HPDE6-E6E7 (cell line): ENCODE measurements at regions not wholly inside any gene's neighbourhood (a gene's known extent, or its start where the extent isn't known, plus 50 kb on each side); places are given as distances from the start of the nearest gene placed in this dataset.
"Not testable (repeated sequence)": the region's sequence is repeated elsewhere in the genome, so short reads cannot be mapped to it uniquely, and the experiment has no call there.

Experiments used
- DNase-seq: peaks from one replicate; pipeline ENCODE4 v3.0.0; 2011; ENCODE audit warnings: missing footprints; ENCODE audit errors: extremely low spot score

DNA sequence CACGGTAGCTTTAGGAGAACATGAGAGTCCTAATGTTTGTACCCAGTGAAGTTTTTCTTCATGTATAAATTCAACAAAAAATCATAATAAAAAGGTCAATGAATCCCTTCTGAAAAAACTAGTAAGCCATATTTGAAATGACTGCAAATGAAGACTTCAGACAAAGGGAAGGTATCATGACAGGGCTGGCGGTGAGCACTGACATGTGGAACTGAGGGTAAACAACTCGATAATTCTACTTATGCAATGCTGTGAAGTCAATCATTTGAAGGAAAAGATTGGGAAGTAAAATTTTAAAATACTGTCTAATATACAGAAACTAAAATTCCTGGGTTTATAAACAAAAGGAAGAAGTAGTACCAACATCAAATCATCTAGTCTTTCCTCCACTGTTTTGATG is 190.2 kb upstream of the COPS8 start:
- DNase-seq, result no peak

- no peak for DNase-seq
Observed at GRCh38 chr2:236896688-236897087, 189.0 kb upstream of the COPS8 start.

GRCh38 chr2:236899146-236899545 is 186.5 kb upstream of the COPS8 start:
- no peak for DNase-seq

- no peak for DNase-seq
Observed at GRCh38 chr2:236899950-236900640, 185.6 kb upstream of the COPS8 start.

- no peak for DNase-seq
Observed at GRCh38 chr2:236901956-236902355, 183.7 kb upstream of the COPS8 start.

DNA sequence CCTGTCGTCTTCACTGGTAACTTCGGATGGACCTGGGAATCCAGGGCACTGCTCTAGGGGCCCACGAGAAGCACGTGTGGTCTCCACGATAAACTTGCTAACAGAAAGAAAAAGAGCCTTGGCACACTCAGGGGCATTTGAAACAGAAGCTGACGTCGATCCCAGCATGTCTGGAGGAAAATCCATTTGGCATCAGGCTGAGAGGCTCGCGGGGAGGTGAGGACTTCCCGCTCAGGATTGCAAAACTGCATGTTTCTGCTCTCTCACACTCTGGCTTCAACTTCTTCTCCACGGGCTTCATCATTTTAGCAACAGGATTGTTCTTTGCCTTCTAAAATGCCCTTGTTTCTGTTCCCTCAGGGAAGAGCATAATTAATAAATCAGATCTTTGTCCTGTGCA is 181.7 kb upstream of the COPS8 start:
- no peak for DNase-seq

GRCh38 chr2:236904389-236905263 is 181.1 kb upstream of the COPS8 start:
- DNase-seq, result no peak

GRCh38 chr2:236905976-236906375 is 179.7 kb upstream of the COPS8 start:
- DNase-seq, result no peak

DNA sequence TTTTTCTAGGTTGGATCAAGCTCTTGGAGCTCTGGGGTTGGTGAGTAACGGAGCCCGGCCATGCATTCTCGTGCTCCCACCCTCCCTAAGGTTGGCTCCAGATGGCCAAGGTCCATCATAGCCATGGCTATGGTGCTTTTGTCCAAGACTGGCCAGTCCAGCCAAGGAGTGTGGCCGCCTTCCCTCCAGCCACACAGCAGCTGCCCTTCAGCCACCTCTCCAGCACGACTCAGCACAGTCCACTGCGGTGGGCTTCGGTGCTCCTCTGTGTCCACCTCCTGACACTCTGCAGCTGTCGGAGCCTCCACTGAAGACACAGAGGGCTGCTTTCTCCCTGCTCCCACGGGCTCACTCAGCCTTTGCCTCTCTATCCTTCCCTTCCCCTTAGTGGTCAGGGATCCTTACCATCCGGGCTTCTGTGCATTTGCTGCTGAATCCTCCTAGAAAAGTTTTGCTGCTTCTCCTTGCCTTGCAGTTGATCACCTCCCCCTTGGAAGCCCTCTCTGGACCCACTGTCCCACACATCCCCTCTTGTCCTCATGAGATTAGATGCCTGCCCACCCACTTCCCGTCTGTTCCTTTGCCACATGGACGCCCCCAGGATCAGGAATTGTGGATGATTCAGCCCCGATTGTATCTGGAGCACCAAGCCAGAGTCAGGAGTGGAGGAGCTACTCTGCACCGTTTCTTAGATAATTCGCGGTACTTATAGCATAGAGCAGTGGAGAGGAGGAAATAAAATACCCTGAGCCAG is 177.1 kb upstream of the COPS8 start:
- no peak for DNase-seq

DNA sequence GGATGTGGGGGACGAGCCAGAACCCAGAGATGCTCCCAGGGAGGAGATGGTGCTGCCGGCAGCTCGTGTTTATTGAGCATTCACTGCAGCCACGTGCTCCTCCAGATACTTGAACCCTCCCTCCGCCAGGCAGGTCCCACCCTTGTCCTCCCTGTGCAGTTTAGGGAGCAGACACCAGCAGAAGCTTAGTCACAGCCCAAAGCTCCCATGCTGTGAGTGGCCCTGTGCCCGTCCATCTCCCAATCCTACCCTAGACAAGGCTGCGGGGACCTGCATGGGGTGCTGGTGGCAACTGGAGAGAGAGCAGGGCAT is 176.5 kb upstream of the COPS8 start:
- no peak for DNase-seq

DNA sequence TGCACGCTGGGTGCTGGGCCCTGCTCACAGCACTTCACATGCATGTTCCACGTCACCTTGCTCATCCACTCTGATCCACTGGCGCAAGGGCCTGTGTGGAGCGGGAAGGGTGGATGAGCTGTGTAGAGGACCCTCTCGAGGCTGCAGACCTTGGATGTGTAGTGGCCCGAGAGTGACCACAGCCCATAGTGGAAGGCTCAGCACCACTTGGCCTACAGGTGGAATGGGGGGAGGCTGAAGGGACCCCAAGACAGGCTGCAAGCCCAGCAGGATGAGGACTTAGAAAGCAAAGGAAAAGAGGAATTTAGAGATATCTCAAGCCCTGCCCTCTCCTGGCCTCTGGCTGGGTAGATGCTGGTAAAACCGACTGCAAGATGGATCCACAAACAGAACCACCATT is 175.9 kb upstream of the COPS8 start:
- no peak for DNase-seq

- no peak for DNase-seq
Observed at GRCh38 chr2:236910781-236911495, 174.8 kb upstream of the COPS8 start.

GRCh38 chr2:236912326-236913120 is 173.2 kb upstream of the COPS8 start:
- DNase-seq, result no peak

DNA sequence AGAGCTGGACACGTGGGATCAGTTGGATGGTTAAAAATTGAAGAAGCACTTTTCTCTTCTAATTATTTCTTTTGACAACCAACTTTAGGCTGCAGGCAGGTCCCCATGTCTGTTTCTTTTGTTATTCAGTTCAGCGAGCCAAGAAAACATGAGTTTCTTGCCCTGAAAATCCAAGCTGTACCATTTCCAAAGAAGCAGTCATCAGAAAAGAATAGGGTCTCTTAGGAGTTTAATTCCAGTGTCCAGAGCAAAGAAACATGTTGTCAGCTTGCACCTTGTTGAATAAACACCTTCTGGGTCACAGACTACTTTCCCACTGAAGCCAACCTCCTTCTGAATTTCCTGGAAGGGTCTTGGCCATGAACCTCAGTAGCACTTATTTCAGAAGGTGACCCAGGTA is 170.5 kb upstream of the COPS8 start:
- no peak for DNase-seq

DNA sequence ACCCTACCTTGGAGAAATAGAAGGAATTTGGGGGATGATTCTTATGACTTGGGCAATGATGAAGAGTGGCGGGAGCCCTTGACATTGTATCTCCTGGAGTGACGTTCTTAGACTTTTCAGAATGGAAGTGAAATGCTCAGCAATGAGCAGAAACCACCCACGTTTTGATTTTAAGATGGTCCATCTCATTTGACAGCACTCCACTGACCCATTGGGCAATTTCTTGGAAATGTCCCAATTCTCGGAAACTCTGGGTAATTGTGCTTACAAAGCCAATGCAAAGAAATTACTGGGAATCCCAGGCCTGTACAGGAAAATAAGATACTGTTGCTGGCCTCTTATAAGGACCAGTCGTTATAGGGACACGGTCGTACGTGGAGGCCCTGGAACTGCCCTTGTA is 170.0 kb upstream of the COPS8 start:
- DNase-seq, result no peak

DNA sequence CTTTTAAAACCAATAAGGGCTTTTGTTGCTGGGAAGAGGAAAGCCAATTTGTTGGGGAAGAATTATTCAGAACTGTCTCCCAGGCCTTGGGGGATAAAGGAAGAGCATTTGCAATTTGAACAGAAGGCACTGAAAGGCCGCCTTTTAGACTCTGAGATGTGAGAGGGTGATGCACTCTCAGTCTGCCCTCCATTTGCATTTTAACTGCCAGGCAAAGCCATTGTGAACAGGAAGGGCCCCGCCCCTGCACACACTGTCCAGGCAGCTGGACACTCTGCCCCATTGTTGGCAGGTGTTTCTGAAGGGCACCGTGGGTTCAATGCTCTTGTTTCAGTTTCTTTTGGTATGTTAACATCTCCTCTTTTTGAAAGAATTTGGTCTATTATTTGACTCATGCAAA is 169.5 kb upstream of the COPS8 start:
- no peak for DNase-seq

GRCh38 chr2:236916651-236917050 is 169.0 kb upstream of the COPS8 start:
- DNase-seq, result no peak

- no peak for DNase-seq
Observed at GRCh38 chr2:236917164-236917563, 168.5 kb upstream of the COPS8 start.

- DNase-seq, result no peak
Observed at GRCh38 chr2:236918545-236918944, 167.1 kb upstream of the COPS8 start.

DNA sequence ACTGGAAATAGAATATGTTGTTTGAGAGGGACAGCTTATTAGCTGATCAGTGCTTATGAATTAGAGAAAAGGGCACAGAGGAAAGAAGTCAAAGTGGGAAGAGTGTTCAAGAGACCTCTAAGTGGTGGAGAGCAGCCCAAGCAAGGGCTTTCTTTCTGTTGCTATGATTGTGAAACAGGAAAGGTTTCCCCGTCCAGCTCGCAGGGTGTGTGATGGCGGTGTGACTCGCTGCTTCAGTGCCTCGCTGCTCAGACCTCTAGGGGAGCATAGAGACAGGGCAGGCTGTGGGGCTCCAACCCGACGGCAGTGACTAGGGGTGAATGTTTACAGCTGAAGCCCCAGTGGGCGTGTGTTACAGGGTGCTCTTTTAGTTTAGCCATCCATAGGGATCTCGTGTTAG is 166.5 kb upstream of the COPS8 start:
- peak; percentile 22 for DNase-seq

- DNase-seq, result not testable (repeated sequence)
Observed at GRCh38 chr2:236919801-236920379, 165.8 kb upstream of the COPS8 start.
